K562 (cell line): ENCODE measurements at regions not wholly inside any gene's neighbourhood (a gene's known extent, or its start where the extent isn't known, plus 50 kb on each side); places are given as distances from the start of the nearest gene placed in this dataset.
A peak's percentile ranks its signal among the peaks of the same experiment; 100 is the strongest.

Experiments used
- ATAC-seq: fragments of 200-7000 bp; cut with Tn5 transposase; 3 replicates; pipeline ENCODE4 v1.9.1; 2020; ENCODE audit warnings: moderate library complexity
- BruUV-seq: library from RNA; stranded (reverse); fragments of 400-500 nt; replicated peaks from 2 replicates; lab custom pipeline; 2021; lab: Mats Ljungman, UMichigan
- CTCF ChIA-PET: fragments of 300-600 bp; formaldehyde crosslinking; extraction: SDS; loops from one replicate; lab custom pipeline; 2021; ENCODE audit warnings: low intra/inter-chr PET ratio; lab: Yijun Ruan, JAX
- POLR2A ChIA-PET: fragments of 300-600, 350-650 bp; sonication (Branson Sonifier 250); formaldehyde crosslinking; extraction: SDS; loops from one replicate; lab custom pipeline; 2021; ENCODE audit warnings: antibody characterized with exemption, inconsistent platforms; lab: Yijun Ruan, JAX
- DNase-seq, 4 experiments: peaks; one replicate each; pipeline versions ENCODE4 v3.0.0 to v3.0.0-alpha.2; 2011 to 2018; ENCODE audit warnings: low spot score in 3 of 4, mixed read lengths in 3 of 4; ENCODE audit errors: extremely low read depth in 1 of 4
- FAIRE-seq: peaks from 2 replicates; lab custom pipeline; 2011; peaks lifted over from hg19 to GRCh38; lab: Jason Lieb, UNC
- H2AFZ ChIP-seq: 2 replicates; pipeline ENCODE4 v1.6.0; 2011; ENCODE audit warnings: low read depth, low read length, control low read depth, inconsistent platforms
- H3K27ac ChIP-seq: fragments of 200-600 bp; 3 replicates; pipeline ENCODE4 v1.8.0; 2011; ENCODE audit warnings: low read depth, mild to moderate bottlenecking, control low read depth, inconsistent platforms, low read length, moderate library complexity, mixed read lengths; ENCODE audit errors: extremely low read depth
- H3K27me3 ChIP-seq, 2 experiments: fragments of 300-600 bp in 1 of 2; 2 replicates in 1 of 2; 3 replicates in 1 of 2; pipeline versions ENCODE4 v1.6.0 to v1.8.0; 2011; ENCODE audit warnings: inconsistent platforms in 2 of 2, low read length in 2 of 2, mild to moderate bottlenecking in 1 of 2, mixed read lengths in 1 of 2, moderate library complexity in 1 of 2; ENCODE audit not compliant: control insufficient read depth in 2 of 2, insufficient read depth in 2 of 2
- H3K36me3 ChIP-seq: fragments of 300-600 bp; 3 replicates; pipeline ENCODE4 v1.8.0; 2011; ENCODE audit warnings: mild to moderate bottlenecking, low read length, inconsistent platforms; ENCODE audit not compliant: control insufficient read depth, insufficient read depth
- H3K4me1 ChIP-seq, 2 experiments: fragments of 200-600 bp in 1 of 2; replicated peaks in 1 of 2; 2 replicates in 1 of 2; 3 replicates in 1 of 2; pipeline versions ENCODE4 v1.5.1 to v1.8.0; 2011; ENCODE audit warnings: inconsistent platforms in 2 of 2, low read length in 2 of 2, mild to moderate bottlenecking in 1 of 2, mixed read lengths in 1 of 2, moderate library complexity in 1 of 2; ENCODE audit not compliant: control insufficient read depth in 2 of 2, insufficient read depth in 2 of 2
- H3K4me2 ChIP-seq: 2 replicates; pipeline ENCODE4 v1.6.1; 2011; ENCODE audit warnings: low read length, control low read depth, inconsistent platforms, mixed read lengths; ENCODE audit not compliant: insufficient read depth
- H3K4me3 ChIP-seq: fragments of 200-600 bp; sonication (generic), shearing (Covaris generic); 2 replicates; pipeline ENCODE4 v1.5.1; 2016; ENCODE audit warnings: control low read depth, inconsistent platforms
- H3K79me2 ChIP-seq: fragments of 200-600 bp; 3 replicates; pipeline ENCODE4 v1.8.0; 2011; ENCODE audit warnings: low read length, inconsistent platforms; ENCODE audit not compliant: control insufficient read depth, insufficient read depth
- H3K9ac ChIP-seq, 2 experiments: 2 replicates each; pipeline versions ENCODE4 v1.6.0 to v1.6.1; 2011; ENCODE audit warnings: low read depth in 2 of 2, low read length in 2 of 2, control low read depth in 1 of 2, inconsistent platforms in 1 of 2, mild to moderate bottlenecking in 1 of 2, mixed read lengths in 1 of 2; ENCODE audit not compliant: insufficient read depth in 1 of 2
- H3K9me1 ChIP-seq: one replicate; pipeline ENCODE4 v1.6.0; 2011; ENCODE audit warnings: inconsistent platforms, mild to moderate bottlenecking, low read length, moderate library complexity; ENCODE audit not compliant: control insufficient read depth, insufficient read depth
- H3K9me3 ChIP-seq: replicated peaks from 2 replicates; pipeline ENCODE4 v1.5.1; 2011; ENCODE audit warnings: low read depth, low read length, inconsistent platforms; ENCODE audit not compliant: control insufficient read depth, insufficient read depth
- H4K20me1 ChIP-seq: replicated peaks from 2 replicates; pipeline ENCODE4 v1.6.1; 2011; ENCODE audit warnings: low read length, inconsistent platforms, mixed read lengths; ENCODE audit not compliant: control insufficient read depth, insufficient read depth
- GATAD2B ChIP-seq: fragments of 450-650 bp; IDR thresholded peaks from 2 replicates; pipeline ENCODE4 v1.6.1; 2017; ENCODE audit warnings: mild to moderate bottlenecking, borderline replicate concordance
- POLR2AphosphoS5 ChIP-seq: IDR thresholded peaks from 2 replicates; pipeline ENCODE4 v1.6.1; 2011; ENCODE audit warnings: mild to moderate bottlenecking, low read depth, low read length, moderate library complexity; ENCODE audit not compliant: control insufficient read depth, insufficient read depth
- RFX1 ChIP-seq: fragments of 450-650 bp; IDR thresholded peaks from 2 replicates; pipeline ENCODE4 v1.6.1; 2016; ENCODE audit warnings: mild to moderate bottlenecking, moderate library complexity
- TCF7L2 ChIP-seq: fragments of 150-350 bp; IDR thresholded peaks from 2 replicates; pipeline ENCODE4 v1.6.1; 2016; ENCODE audit warnings: low read depth, mild to moderate bottlenecking, low read length, moderate library complexity
- WGBS: fragments of 100-300 bp; shearing (Covaris generic); methylation state at CpG from one replicate; pipeline ENCODE4 v1.1.6; 2016; ENCODE audit warnings: low coverage, mixed read lengths; ENCODE audit not compliant: insufficient coverage; ENCODE audit errors: missing lambda C conversion rate; 5-methylcytosine and 5-hydroxymethylcytosine counted together
- in situ Hi-C: fragments of 300-500 bp; cut with MboI; formaldehyde crosslinking; loops from 4 replicates; pipeline ENCODE4 v1.15.0; 2018; ENCODE audit warnings: inconsistent platforms, mixed read lengths
- intact Hi-C: fragments of 100-400 bp; cut with micrococcal nuclease; formaldehyde crosslinking; loops from 2 replicates; pipeline ENCODE4 v1.14.2; 2022
- TF ChIP-seq, protein P1 (sequence below), 2 experiments: fragments of 450-650 bp in 1 of 2; sonication (generic) in 1 of 2; formaldehyde crosslinking in 1 of 2; IDR thresholded peaks; 2 replicates each; pipeline versions ENCODE4 v1.7.1 to v1.9.0; 2016 to 2022; ENCODE audit warnings: inconsistent platforms in 1 of 2, mild to moderate bottlenecking in 1 of 2, missing genetic modification reagents in 1 of 2

DNA sequence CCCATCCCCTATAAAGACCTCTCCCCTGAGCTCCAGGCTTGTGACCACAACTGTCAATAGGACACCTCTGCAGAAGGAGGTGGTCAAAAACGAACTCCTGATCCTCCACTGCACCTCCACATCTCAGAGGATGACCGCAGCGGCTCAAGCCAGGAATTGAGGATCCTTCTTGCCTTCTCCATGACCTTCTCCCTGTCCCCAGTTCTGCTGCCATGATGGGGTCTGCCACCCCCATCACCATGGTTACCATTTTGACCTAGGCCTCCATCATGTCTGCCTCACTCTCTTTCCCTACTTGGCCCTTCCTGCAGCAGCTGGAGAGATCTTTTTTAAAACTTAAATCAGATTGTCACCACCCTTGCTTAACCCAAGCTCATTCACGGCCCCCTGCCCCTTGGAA, 81.3 kb upstream of the LINGO1 start:
- ATAC-seq = no peak
- DNase-seq = no peak
- FAIRE-seq = no peak
- Histone ChIP-seq H3K9me3 (no peaks in the 10 kb centered on the region), H3K27me3 (peaks cover 13 to 47% of the 10 kb centered on the region in 2 experiments; a peak in 4 of 5 replicates), H3K4me1 (peaks cover 0 to 23% of the 10 kb centered on the region in 2 experiments; a peak in 2 of 5 replicates), H3K9ac (no peak overlapping the region), H3K4me2 (no peak overlapping the region), H3K27ac (no peak overlapping the region), H3K36me3 (no peaks in the 10 kb centered on the region), H3K79me2 (no peaks in the 10 kb centered on the region), H4K20me1 (0 out of 2 replicates have a peak, but pooled peaks cover 6% of the 10 kb centered on the region), H3K9me1 (peaks cover 3% of the 10 kb centered on the region), H2AFZ (no peak overlapping the region), H3K4me3 (no peak overlapping the region)
- TF ChIP-seq RFX1 = peak; percentile 56; the same call in 1 of the 2 replicates
- no peak for TF ChIP-seq GATAD2B
- intact Hi-C loops (no loop called here), in situ Hi-C loops (no loop called here)
- ChIA-PET CTCF (no interaction called here), POLR2A (interaction anchor here (1.7 kb wide), 1 partner anchor 8 kb away, joined by 4 read pairs; no protein-coding TSS in a partner anchor)
- WGBS = 12% methylated on average over 4 of the region's 4 CpGs
- BruUV-seq = no TSS peak

- Histone ChIP-seq H2AFZ (no peak overlapping the region), H3K79me2 (no peaks in the 10 kb centered on the region), H3K4me1 (peaks cover 0 to 19% of the 10 kb centered on the region in 2 experiments; a peak in 2 of 5 replicates), H3K27me3 (peaks cover 13 to 48% of the 10 kb centered on the region in 2 experiments; a peak in 4 of 5 replicates), H3K9ac (no peak overlapping the region), H3K4me2 (no peak overlapping the region), H3K9me1 (peaks cover 3% of the 10 kb centered on the region), H3K27ac (no peak overlapping the region), H4K20me1 (0 out of 2 replicates have a peak, but pooled peaks cover 6% of the 10 kb centered on the region), H3K4me3 (no peak overlapping the region), H3K9me3 (no peaks in the 10 kb centered on the region), H3K36me3 (no peaks in the 10 kb centered on the region)
- BruUV-seq = no TSS peak
- intact Hi-C loops = no loop called here
- WGBS = 8% methylated on average over 5 of the region's 10 CpGs
- POLR2A ChIA-PET = no interaction called here
- ATAC-seq = no peak
- no peak for DNase-seq
- CTCF ChIA-PET = no interaction called here
- FAIRE-seq = no peak
- in situ Hi-C loops = no loop called here
- TF ChIP-seq, protein P1, sequence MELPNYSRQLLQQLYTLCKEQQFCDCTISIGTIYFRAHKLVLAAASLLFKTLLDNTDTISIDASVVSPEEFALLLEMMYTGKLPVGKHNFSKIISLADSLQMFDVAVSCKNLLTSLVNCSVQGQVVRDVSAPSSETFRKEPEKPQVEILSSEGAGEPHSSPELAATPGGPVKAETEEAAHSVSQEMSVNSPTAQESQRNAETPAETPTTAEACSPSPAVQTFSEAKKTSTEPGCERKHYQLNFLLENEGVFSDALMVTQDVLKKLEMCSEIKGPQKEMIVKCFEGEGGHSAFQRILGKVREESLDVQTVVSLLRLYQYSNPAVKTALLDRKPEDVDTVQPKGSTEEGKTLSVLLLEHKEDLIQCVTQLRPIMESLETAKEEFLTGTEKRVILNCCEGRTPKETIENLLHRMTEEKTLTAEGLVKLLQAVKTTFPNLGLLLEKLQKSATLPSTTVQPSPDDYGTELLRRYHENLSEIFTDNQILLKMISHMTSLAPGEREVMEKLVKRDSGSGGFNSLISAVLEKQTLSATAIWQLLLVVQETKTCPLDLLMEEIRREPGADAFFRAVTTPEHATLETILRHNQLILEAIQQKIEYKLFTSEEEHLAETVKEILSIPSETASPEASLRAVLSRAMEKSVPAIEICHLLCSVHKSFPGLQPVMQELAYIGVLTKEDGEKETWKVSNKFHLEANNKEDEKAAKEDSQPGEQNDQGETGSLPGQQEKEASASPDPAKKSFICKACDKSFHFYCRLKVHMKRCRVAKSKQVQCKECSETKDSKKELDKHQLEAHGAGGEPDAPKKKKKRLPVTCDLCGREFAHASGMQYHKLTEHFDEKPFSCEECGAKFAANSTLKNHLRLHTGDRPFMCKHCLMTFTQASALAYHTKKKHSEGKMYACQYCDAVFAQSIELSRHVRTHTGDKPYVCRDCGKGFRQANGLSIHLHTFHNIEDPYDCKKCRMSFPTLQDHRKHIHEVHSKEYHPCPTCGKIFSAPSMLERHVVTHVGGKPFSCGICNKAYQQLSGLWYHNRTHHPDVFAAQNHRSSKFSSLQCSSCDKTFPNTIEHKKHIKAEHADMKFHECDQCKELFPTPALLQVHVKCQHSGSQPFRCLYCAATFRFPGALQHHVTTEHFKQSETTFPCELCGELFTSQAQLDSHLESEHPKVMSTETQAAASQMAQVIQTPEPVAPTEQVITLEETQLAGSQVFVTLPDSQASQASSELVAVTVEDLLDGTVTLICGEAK (IDR thresholded peaks at IDR 0.05) = no peak
- TF ChIP-seq, protein P1 (CRISPR knock-in tag; IDR thresholded peaks at IDR 0.05) = no peak
- no peak for TF ChIP-seq POLR2AphosphoS5
- no peak for TF ChIP-seq TCF7L2
Measured at GRCh38 chr15:77713281-77713680, 80.6 kb upstream of the LINGO1 start.
